WTC11 (cell line): ENCODE measurements at regions not wholly inside any gene's neighbourhood (a gene's known extent, or its start where the extent isn't known, plus 50 kb on each side); places are given as distances from the start of the nearest gene placed in this dataset.

Source experiments
- CTCF ChIP-seq: fragments of 200-600 bp; IDR thresholded peaks from 2 replicates; pipeline ENCODE4 v1.8.0; 2022; ENCODE audit warnings: antibody characterized with exemption
- NR2C2 ChIP-seq: sonication (generic); formaldehyde crosslinking; IDR thresholded peaks from 2 replicates; pipeline ENCODE4 v1.8.0; 2022; ENCODE audit warnings: mild to moderate bottlenecking, missing genetic modification reagents
- ZNF423 ChIP-seq: fragments of 250-450 bp; sonication (Bioruptor Pico); IDR thresholded peaks from 2 replicates; pipeline ENCODE4 v2.1.2; 2022; ENCODE audit warnings: mild to moderate bottlenecking, moderate library complexity

- TF ChIP-seq CTCF (no peak), ZNF423 (no peak), NR2C2 (no peak)
Observed at GRCh38 chr4:57287687-57288604, 177.8 kb upstream of the IGFBP7 start.
